ENCODE measurements at regions not wholly inside any gene's neighbourhood (a gene's known extent, or its start where the extent isn't known, plus 50 kb on each side); places are given as distances from the start of the nearest gene placed in this dataset.
"Not testable (repeated sequence)": the region's sequence is repeated elsewhere in the genome, so short reads cannot be mapped to it uniquely, and the experiment has no call there.

GRCh38 chr10:30704026-30704600 lies 74.6 kb upstream of the LYZL2 start:
- in situ Hi-C loops (cut with MboI; ENCODE audit: low sequenced_read_pairs), result no loop called here

DNA sequence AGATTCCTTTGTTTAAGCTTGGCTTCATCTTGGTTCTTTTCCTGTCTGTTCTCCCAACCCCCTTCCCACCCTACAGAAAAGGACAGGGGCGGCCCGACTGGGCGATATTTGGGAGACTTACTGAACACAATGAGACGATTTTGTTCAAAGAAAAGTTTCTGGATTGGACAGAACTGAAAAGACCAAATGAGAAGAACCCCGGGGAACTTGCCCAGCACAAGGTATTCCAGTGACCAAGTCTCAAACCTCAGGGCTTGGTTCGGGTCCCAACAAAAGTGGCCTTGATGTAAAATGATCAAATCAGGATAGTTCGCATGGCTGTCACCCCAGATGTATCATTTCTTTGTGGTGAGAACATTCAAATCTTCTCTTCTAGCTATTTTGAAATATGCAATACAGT lies 73.9 kb upstream of the LYZL2 start:
- in situ Hi-C loops (cut with MboI; ENCODE audit: low sequenced_read_pairs), result not testable (repeated sequence)

GRCh38 chr10:30702860-30703259 lies 73.3 kb upstream of the LYZL2 start:
- in situ Hi-C loops (cut with MboI; ENCODE audit: low sequenced_read_pairs), result no loop called here

GRCh38 chr10:30701451-30702173 lies 72.1 kb upstream of the LYZL2 start:
- in situ Hi-C loops (cut with MboI; ENCODE audit: low sequenced_read_pairs), result no loop called here

DNA sequence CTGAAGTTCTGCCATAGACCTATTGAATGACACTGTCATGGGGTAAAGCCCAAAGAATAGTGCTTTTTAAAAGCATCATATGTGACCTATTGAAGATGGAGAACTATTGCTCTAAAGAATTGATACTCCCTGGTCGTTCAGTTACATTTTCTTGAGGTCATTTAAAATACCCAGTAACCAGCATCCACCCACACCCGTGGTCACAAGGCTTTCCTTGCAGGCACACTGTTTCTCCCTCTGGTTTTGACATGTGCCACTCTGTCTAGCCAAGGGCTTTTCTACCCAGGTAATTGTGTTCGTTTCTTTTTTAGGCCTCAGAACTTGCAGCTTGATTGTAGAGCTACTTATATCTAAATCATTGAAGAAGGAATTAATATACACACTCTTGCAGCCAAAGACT lies 68.3 kb upstream of the LYZL2 start:
- in situ Hi-C loops (cut with MboI; ENCODE audit: low sequenced_read_pairs), result no loop called here

DNA sequence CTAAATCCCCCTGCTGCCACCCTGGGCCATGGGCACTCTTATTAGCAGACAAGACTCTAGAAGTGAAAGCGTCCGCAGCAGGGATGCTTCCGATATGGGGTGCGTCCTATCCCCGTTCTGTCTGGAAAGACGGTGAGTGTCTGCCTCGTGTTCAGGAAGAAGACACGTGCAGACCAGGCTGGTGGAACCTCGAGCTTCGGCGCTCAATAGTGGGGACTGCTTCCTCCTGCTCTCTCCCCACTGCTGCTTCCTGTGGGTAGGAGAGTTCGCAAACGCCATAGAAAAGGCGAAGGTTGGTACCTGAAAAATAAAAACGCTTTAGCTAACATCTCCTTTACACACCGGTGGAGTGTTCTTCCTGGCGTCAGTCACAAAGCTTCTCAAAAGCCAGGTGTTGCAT lies 67.7 kb upstream of the LYZL2 start:
- in situ Hi-C loops (cut with MboI; ENCODE audit: low sequenced_read_pairs), result not testable (repeated sequence)

DNA sequence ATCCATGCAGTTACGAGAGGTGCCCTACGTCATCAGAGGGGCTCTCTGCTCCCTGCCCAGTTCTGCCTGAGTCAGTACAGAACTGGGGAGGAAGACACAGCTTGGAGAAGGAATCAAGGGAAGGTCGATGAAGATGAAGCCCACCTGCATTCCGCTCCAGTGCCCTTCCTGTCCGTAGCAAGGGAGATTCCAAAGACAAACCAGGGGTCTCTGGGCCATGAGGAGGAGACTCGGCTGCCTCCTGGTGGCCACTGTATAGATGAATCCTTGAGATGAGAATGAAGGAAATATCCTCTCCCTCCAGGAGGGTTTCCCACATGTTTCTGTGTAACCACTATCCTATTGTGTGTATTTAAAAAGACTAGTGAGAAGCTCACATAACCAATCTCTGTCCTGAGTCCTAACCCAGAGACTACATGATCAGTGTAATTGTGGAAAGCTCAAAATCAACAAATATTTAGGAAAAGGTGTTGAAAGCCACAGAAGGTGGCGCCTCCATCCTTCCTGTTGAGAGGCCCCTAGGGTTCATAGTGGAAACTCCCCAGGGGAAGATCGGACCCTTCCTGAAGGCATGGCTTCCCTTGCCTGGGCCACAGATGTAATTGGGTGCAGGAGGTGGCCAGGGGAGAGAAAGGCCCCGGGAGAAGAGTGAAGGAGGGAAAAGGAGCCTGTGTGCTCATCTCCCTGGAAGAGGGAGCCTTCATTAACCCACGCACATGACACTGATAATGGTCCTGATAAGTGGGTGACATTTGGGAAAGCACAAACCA lies 67.0 kb upstream of the LYZL2 start:
- in situ Hi-C loops (cut with MboI; ENCODE audit: low sequenced_read_pairs), result not testable (repeated sequence)

DNA sequence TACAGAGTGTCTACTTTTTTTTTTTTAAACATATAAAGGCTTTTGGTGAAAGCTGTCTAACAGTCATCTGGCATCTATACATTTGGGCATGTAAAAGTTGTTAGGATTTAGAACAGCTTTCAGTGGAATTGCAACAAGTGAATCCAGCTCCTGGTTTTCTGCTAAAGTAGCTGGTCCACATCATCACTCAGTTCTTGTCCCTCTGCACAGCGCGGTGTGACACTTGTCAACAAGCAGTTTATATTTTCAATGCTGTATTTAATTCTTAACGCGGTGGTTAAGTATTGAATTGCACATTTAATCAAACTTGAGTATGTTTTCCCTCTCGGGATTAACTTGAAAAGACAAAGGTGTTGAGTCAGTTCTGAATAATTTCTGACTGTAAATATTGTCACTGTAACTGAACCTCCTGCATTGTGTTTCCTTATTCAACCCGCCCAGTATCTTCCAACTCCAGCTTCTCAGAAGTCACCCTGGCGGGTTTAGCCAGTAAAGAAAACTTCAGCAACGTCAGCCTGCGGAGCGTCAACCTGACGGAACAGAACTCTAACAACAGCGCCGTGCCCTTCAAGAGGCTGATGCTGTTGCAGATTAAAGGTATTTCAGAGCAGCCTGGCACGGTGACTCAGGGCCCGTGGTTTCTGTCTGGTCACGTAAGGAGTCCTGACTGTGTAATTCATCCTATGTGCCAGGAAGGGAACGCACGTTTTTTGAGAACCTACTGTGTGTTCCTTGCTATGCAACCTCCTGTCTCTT lies 66.1 kb upstream of the LYZL2 start:
- in situ Hi-C loops (cut with MboI; ENCODE audit: low sequenced_read_pairs), result not testable (repeated sequence)

DNA sequence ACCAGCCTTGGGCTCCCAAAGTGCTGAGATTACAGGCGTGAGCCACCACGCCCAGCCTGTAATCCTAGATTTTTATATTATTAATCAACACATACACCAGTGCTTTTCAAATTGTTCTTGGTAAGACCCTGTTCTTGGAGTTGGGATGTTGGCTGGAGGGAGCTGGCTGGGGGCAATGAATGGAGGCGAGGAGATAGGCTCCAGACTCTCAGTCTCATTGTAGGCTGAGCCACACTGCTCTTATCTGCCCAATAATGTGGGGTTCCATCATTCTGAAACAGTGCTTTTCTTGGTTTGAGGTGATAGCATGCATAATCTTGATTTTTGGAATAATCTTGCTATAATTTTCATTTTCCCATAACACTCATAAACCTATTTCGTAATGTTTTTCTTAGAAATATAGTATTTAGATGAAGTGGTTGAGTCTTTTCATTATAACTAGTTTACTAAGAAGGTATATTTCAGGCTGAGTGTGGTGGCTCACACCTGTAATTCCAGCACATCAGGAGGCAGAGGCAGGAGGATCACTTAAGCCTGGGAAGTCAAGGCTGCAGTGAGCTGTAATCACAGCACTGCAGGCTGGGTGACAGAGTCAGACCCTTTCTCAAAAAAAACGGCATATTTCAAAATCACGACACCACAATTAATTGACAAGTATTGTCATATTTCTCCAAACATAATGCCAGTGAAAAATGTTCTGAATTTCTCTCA lies 65.1 kb upstream of the LYZL2 start:
- in situ Hi-C loops (cut with MboI; ENCODE audit: low sequenced_read_pairs), result no loop called here

DNA sequence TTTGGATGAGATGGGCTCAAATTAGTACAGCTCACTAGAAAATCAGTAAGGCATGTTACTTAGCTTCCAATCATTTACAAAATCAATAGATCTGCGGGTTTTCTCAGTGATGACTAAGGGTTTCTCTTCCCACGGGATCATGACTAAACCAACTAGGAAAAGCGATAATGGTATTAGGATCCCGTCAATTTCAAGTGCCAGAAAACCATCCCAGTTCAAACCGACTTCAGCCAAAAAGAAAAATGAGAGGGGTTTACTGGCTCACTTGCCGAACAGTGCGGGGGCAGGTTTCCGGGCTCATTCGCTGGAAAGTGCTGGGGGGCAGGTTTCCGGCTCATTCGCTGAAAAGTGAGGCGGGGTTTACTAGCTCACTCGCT lies 62.1 kb upstream of the LYZL2 start:
- in situ Hi-C loops (cut with MboI; ENCODE audit: low sequenced_read_pairs), result no loop called here

GRCh38 chr10:30690948-30691638 lies 61.5 kb upstream of the LYZL2 start:
- in situ Hi-C loops (cut with MboI; ENCODE audit: low sequenced_read_pairs), result not testable (repeated sequence)

DNA sequence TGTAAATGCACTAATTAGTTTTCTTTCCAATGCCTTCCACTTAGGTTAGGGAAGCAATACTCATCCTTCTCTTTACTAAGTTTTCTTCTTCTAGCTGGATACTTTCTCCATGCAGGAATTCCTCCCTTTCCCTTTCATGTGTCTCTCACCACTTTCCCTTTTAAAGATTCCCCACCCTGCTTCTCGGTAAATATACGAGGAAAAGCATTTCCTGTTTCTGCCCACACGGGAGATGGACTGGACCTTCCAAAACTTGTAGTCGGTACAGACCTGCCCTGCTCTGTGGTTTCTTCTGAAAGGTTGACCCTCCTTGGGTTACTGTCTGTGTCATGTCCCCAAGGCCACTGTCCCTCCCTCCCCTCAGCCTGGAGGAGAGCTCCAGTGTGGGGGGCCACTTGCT lies 58.9 kb upstream of the LYZL2 start:
- in situ Hi-C loops (cut with MboI; ENCODE audit: low sequenced_read_pairs), result no loop called here

GRCh38 chr10:30687698-30688213 lies 58.2 kb upstream of the LYZL2 start:
- in situ Hi-C loops (cut with MboI; ENCODE audit: low sequenced_read_pairs), result no loop called here

DNA sequence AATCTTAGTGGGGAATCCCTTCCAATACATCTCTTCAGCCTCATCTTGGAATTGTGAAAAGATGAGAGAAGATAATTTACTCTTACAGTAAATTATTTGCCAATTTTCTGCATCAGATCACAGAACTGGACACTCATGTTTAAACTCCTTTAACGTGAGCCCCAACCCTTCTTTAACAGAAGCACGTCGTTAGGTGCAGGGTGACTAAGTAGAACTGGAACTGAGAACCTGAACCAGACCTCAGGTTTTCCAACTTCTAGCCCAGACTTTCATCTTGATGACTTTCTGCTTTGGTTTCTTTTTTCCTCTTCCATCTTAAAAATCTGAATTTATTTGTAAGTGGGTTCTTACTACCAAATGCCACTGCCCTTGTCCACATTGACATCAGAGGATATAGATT lies 57.2 kb upstream of the LYZL2 start:
- in situ Hi-C loops (cut with MboI; ENCODE audit: low sequenced_read_pairs), result no loop called here

DNA sequence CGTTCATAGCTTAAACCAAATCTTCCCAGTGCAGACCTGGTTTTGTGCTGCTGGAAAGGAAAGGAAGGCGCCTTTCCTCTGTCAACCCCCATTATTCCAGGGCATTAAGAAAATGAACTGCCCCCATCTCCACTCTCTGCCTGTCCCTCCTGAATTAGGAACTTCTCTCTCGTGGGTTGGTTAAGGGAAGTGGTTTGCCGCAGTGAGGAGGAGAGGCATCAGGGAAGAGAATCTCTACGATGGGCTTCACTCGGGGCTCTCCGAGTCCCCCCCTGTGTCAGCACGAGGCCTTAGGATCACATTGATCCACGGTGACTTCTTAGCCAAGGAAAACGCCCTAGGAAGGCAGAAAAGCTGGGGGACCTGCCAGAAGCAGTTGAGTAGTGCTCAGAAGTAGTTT lies 53.9 kb upstream of the LYZL2 start:
- in situ Hi-C loops (cut with MboI; ENCODE audit: low sequenced_read_pairs), result no loop called here

DNA sequence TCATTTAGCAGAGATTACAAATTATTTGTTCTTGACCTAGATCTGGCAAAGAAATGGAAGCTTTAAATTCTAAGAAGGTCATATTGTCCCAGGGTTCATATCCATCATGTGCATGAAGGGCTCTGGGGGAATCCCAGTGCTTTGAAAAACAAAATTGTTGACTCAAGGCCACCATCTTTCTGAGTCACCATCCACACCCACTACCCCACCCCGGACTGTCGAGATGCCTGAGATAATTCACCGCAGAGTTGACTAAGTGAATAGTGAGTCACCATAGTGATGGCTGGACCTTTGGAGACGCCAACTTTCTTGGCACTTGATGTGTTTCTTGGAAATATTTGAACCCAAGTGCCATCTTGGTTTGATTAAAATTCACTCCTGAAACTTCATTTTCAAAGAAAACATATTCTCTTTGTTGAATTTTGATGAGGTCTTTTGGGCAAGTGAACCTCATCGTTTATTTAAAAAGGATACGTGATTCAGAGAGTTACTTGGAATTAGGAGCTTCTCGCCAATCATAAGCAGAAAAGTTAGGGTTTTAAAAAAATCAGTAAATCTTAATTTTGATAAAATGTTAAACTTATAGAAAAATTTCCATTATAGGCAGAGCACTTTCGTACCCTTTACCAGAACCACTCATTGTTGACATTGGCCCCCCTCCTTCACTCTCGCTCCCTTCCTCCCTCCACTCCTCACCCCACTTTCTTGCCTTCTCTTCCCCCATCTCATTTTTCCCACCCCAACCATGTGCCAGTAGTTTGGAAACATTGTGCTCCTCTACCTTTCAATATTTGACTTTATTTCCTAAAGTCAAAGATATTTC lies 53.0 kb upstream of the LYZL2 start:
- in situ Hi-C loops (cut with MboI; ENCODE audit: low sequenced_read_pairs), result not testable (repeated sequence)

DNA sequence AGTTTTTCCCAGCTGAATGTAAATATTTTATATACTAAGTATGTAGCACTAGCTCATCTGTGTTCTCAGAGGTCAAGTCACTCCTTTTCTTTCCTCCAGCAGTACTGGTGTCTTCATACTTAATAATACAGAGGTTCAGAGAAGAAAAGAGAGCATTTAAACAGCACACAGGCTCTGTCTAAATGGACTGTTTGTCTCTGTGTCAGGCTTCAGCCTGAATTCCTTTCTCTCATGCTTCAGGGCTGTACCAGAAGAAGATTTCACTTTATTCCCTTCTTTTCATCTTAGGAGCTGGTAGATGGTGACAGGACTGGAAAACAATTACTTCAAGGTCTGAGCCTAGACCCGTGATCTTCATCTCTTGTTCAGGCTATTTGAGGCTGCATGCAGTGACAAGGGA lies 51.4 kb upstream of the LYZL2 start:
- in situ Hi-C loops (cut with MboI; ENCODE audit: low sequenced_read_pairs), result no loop called here

Measured in HL-60/S4 treated with phorbol 12-myristate 13-acetate at 8.2 ng/mL for 4 days and 3 days (cell line).